ENCODE measurements at regions not wholly inside any gene's neighbourhood (a gene's known extent, or its start where the extent isn't known, plus 50 kb on each side); places are given as distances from the start of the nearest gene placed in this dataset.

DNA sequence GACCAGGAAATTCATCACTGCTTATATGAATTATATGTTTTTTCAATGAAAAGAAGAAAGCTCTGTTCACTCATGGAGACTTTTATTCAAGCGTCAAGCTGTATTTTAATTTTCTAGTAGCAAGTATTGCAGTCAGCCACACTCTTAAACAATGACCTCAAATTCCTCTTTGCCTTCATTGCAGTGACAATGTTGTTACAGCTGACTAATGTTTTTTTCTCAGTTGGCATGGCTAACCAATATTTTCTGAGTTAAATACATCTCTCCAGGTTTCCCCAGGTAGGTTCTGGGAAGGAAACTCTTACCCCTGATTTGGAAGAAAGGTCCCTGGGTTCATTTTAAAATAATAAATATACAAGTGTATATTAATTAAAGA, 241.5 kb downstream of the WDR11 start:
- no peak for DNase-seq (ENCODE audit: low read depth)
- no peak overlapping the region for H3K4me3 ChIP-seq (ENCODE audit: control insufficient read depth, low read depth, low read length)
- TF ChIP-seq, protein P1, sequence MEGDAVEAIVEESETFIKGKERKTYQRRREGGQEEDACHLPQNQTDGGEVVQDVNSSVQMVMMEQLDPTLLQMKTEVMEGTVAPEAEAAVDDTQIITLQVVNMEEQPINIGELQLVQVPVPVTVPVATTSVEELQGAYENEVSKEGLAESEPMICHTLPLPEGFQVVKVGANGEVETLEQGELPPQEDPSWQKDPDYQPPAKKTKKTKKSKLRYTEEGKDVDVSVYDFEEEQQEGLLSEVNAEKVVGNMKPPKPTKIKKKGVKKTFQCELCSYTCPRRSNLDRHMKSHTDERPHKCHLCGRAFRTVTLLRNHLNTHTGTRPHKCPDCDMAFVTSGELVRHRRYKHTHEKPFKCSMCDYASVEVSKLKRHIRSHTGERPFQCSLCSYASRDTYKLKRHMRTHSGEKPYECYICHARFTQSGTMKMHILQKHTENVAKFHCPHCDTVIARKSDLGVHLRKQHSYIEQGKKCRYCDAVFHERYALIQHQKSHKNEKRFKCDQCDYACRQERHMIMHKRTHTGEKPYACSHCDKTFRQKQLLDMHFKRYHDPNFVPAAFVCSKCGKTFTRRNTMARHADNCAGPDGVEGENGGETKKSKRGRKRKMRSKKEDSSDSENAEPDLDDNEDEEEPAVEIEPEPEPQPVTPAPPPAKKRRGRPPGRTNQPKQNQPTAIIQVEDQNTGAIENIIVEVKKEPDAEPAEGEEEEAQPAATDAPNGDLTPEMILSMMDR (IDR thresholded peaks at IDR 0.05; ENCODE audit: control insufficient read depth, insufficient read depth, low read depth, low read length, missing control alignments) = no peak

DNA sequence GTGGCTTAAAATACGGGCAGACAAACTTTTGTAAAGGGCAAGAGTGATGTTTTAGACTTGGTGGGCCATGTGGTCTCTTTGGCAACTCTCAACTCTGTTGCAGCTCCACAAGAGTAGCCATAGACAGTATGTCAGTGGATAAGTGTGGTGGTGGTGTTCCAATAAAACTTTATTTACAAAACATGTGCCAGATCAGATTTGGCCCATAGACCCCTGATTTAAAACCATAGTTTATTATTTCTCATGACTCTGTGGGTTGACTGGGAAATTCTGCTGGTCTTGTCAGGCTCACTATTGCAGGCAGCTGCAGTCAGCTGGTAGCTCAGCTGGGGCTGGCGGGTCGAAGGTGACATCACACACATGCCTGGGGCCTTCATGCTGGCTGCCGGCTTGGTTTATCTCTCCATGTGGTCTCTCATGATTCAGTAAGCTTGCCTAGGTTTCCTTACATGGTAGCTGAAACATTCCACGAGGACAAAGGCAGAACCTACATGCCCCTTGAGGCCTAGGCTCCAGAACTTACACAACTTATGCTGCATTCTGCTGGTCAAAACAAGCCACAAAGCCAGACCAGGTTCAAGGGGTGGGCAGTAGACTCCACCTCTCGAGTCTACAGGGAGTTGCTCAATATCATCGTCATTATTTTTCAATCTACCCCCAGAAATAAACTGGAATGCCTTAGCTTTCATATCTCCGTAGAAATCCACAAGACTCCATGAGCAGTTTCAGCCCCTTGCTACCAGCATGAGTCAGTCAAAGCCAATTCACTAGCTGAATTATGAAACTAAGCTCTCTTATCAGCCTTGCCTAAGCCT, 245.7 kb downstream of the WDR11 start:
- no peak for DNase-seq (ENCODE audit: low read depth)
- TF ChIP-seq, protein P1 (IDR thresholded peaks at IDR 0.05; ENCODE audit: control insufficient read depth, insufficient read depth, low read depth, low read length, missing control alignments) = no peak
- no peak overlapping the region for H3K4me3 ChIP-seq (ENCODE audit: control insufficient read depth, low read depth, low read length)

GRCh38 chr10:121098211-121098610, 247.0 kb downstream of the WDR11 start:
- no peak overlapping the region for H3K4me3 ChIP-seq (ENCODE audit: control insufficient read depth, low read depth, low read length)
- TF ChIP-seq, protein P1 (IDR thresholded peaks at IDR 0.05; ENCODE audit: control insufficient read depth, insufficient read depth, low read depth, low read length, missing control alignments) = no peak
- DNase-seq (ENCODE audit: low read depth) = no peak

- H3K4me3 ChIP-seq (ENCODE audit: control insufficient read depth, low read depth, low read length) = no peak overlapping the region
- DNase-seq (ENCODE audit: low read depth) = no peak
Measured at GRCh38 chr10:121098751-121099150, 247.6 kb downstream of the WDR11 start.

DNA sequence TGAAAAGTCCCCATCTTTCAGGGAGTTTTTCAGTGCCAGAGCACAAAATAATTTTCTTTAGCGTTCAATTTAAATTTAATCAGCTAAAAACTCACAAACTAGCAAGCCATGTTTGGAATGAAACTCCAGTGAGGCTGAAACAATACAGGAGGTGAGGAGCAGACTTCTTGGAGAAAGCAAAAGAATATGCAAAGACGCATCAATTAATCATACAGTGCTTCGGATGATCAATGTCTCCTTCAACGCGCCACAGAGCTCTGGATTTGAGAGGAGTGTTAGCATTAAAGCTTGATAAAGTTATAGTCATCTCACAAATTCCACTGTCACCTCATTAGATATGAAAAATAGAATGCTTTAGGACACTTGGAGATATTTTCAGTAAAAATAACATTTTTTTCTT, 248.0 kb downstream of the WDR11 start:
- DNase-seq (ENCODE audit: low read depth) = no peak
- TF ChIP-seq, protein P1 (IDR thresholded peaks at IDR 0.05; ENCODE audit: control insufficient read depth, insufficient read depth, low read depth, low read length, missing control alignments) = no peak
- no peak overlapping the region for H3K4me3 ChIP-seq (ENCODE audit: control insufficient read depth, low read depth, low read length)

More at GRCh38 chr10:121098751-121099150, 247.6 kb downstream of the WDR11 start:
- TF ChIP-seq, protein P1 (IDR thresholded peaks at IDR 0.05; ENCODE audit: control insufficient read depth, insufficient read depth, low read depth, low read length, missing control alignments) = no peak

DNA sequence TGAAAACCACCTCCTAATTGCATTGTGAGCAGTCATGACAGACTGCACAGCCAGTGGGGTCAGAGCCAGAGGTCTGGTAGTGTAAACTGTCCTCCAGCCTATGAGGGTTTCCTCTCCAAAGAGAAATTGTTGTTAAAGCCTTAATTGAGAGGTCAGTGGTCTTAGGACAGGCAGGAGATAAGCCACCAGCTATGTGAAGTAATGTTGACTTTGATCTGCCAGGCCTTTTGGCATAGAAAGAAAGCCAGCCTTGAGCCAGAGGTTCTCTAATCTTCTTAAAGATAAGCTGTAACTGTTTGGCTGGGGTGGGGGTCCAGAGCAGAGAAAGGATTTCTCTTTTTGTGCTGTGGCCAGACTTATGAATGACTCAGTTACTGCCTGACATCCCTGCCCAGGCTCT, 248.4 kb downstream of the WDR11 start:
- TF ChIP-seq, protein P1 (IDR thresholded peaks at IDR 0.05; ENCODE audit: control insufficient read depth, insufficient read depth, low read depth, low read length, missing control alignments) = no peak
- no peak overlapping the region for H3K4me3 ChIP-seq (ENCODE audit: control insufficient read depth, low read depth, low read length)
- DNase-seq (ENCODE audit: low read depth) = no peak

All from AG09309 (cell line).